ENCODE measurements at regions not wholly inside any gene's neighbourhood (a gene's known extent, or its start where the extent isn't known, plus 50 kb on each side); places are given as distances from the start of the nearest gene placed in this dataset.

DNA sequence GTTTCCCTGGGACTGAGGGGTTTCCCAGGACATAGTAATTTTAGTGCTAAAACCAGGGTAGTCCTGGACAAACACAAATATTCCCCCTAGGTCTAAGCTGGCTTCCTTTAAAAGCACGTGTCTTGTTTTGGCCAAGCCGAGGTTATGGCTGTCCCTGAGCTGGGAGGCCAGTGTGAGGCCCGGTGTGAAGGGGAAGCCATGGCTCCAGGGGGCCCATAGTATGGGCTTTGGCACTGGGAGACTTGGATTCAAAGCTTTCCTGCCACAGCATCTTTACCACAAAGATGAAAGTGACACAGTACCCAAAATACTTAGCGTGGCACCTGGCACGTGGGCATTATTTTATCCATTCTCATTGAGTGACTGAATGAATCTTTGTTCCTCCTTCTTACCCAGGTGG is 345.2 kb downstream of the ZNF536 start:
- no peak overlapping the region for H3K4me3 ChIP-seq (ENCODE audit: low read depth, low read length)
- ChIA-PET POLR2A (no interaction called here), CTCF (interaction anchor here (0.5 to 1.2 kb wide), 2 partner anchors 35 to 54 kb away, joined by 3 read pairs; no protein-coding TSS in a partner anchor)
- no peaks in the 10 kb centered on the region for H3K36me3 ChIP-seq (ENCODE audit: control insufficient read depth, insufficient read depth, low read length)
- no peak for DNase-seq (ENCODE audit: low read depth)
- H3K27me3 ChIP-seq (ENCODE audit: control insufficient read depth, insufficient read depth, low read length), result no peaks in the 10 kb centered on the region
- TF ChIP-seq, protein P1, sequence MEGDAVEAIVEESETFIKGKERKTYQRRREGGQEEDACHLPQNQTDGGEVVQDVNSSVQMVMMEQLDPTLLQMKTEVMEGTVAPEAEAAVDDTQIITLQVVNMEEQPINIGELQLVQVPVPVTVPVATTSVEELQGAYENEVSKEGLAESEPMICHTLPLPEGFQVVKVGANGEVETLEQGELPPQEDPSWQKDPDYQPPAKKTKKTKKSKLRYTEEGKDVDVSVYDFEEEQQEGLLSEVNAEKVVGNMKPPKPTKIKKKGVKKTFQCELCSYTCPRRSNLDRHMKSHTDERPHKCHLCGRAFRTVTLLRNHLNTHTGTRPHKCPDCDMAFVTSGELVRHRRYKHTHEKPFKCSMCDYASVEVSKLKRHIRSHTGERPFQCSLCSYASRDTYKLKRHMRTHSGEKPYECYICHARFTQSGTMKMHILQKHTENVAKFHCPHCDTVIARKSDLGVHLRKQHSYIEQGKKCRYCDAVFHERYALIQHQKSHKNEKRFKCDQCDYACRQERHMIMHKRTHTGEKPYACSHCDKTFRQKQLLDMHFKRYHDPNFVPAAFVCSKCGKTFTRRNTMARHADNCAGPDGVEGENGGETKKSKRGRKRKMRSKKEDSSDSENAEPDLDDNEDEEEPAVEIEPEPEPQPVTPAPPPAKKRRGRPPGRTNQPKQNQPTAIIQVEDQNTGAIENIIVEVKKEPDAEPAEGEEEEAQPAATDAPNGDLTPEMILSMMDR (IDR thresholded peaks at IDR 0.05; ENCODE audit: insufficient read depth, low read depth, low read length), result no peak

DNA sequence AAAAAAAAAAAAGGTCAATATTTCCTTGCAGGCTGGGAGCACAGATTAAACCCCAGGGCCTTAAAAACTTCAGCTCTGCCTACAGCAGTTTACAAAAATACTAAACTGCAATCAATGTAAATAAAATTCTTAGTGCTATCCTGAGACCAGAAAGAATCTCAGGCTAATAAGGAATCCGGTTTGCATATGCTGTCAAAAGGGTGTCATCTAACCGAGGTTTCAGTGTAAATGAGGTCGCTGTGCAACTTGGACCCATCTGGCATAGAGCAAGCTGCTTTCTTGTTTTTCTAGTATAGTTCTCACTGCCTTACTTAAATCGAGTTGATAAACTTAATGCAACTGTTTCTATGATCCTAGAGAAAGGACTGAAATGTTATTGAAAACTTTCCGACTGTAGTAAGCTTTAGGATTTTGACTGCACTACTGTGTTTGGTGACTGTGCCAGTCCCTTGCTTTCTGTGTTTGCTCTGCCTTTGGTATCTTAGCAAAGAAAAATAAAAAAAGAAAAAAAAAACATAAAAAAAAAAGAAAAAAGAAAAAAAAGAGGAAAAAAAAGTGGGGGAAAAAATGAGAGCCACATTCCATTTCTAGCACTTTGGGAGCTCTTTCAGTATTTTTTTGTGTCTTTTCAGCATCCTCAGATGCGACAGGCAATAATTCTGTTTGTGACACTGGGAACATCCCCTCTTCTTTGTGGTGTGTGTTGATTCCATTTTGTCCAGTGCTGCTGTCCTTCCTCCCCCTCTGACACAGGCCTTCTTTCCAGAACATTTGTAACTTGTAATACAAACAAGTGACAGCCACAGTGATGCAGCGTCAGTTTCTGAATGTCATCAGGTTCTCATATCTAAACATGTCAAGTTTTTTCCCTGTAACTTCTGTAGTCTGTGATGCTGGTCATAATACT is 340.5 kb downstream of the ZNF536 start:
- TF ChIP-seq, protein P1 (IDR thresholded peaks at IDR 0.05; ENCODE audit: insufficient read depth, low read depth, low read length), result no peak
- Histone ChIP-seq H3K4me3 (ENCODE audit: low read depth, low read length) (no peak overlapping the region), H3K27me3 (ENCODE audit: control insufficient read depth, insufficient read depth, low read length) (no peaks in the 10 kb centered on the region), H3K36me3 (ENCODE audit: control insufficient read depth, insufficient read depth, low read length) (no peaks in the 10 kb centered on the region)
- no peak for DNase-seq (ENCODE audit: low read depth)
- CTCF ChIA-PET, result no interaction called here
- POLR2A ChIA-PET, result no interaction called here

DNA sequence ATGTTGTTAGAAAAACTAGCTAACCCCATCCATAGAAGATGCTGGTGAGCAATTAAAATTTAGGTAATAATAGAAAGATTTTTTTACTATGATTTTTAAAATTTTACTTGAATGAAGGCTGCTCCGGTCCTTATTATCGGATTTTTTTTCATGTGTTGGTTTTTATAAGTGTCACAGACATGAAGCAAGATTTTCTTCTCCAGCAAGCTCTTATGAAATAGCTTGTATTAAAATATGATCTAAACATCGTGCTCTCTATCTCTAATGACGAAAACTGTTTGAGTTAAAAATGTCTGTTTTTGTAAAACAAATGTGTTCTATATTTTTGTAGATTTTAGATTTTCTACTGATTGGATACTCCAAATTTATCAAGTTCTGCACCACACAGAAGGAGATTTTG is 339.6 kb downstream of the ZNF536 start:
- CTCF ChIA-PET, result no interaction called here
- Histone ChIP-seq H3K27me3 (ENCODE audit: control insufficient read depth, insufficient read depth, low read length) (no peaks in the 10 kb centered on the region), H3K4me3 (ENCODE audit: low read depth, low read length) (no peak overlapping the region), H3K36me3 (ENCODE audit: control insufficient read depth, insufficient read depth, low read length) (no peaks in the 10 kb centered on the region)
- DNase-seq (ENCODE audit: low read depth), result no peak
- POLR2A ChIA-PET, result interaction anchor here (0.7 kb wide), 1 partner anchor 369 kb away, joined by 3 read pairs; no protein-coding TSS in a partner anchor
- TF ChIP-seq, protein P1 (IDR thresholded peaks at IDR 0.05; ENCODE audit: insufficient read depth, low read depth, low read length), result no peak

DNA sequence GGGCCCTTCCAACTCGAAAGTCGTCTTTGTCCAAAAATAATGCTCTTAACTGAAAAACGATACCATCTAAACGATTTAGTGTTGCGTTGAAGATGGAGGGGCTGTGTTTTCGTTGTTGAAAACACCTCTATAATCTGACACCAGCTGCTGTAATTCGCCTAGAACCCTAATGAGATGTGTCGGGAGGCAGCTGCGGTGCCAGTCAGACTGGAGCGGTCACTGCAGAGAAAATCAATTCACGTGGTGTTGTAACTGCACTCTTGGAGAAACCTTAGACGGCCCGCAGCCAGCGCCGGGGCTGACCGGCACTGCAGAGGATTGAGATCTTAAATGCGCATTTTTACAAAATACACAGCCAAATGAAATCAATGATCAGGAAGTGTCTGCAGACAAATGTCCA is 339.1 kb downstream of the ZNF536 start:
- no peak overlapping the region for H3K4me3 ChIP-seq (ENCODE audit: low read depth, low read length)
- H3K27me3 ChIP-seq (ENCODE audit: control insufficient read depth, insufficient read depth, low read length), result no peaks in the 10 kb centered on the region
- no peaks in the 10 kb centered on the region for H3K36me3 ChIP-seq (ENCODE audit: control insufficient read depth, insufficient read depth, low read length)
- TF ChIP-seq, protein P1 (IDR thresholded peaks at IDR 0.05; ENCODE audit: insufficient read depth, low read depth, low read length), result no peak
- no peak for DNase-seq (ENCODE audit: low read depth)
- ChIA-PET POLR2A (interaction anchor here (0.7 kb wide), 1 partner anchor 370 kb away, joined by 3 read pairs; no protein-coding TSS in a partner anchor), CTCF (interaction anchor here (1.0 kb wide), 1 partner anchor 28 kb away, joined by 3 read pairs; no protein-coding TSS in a partner anchor)

DNA sequence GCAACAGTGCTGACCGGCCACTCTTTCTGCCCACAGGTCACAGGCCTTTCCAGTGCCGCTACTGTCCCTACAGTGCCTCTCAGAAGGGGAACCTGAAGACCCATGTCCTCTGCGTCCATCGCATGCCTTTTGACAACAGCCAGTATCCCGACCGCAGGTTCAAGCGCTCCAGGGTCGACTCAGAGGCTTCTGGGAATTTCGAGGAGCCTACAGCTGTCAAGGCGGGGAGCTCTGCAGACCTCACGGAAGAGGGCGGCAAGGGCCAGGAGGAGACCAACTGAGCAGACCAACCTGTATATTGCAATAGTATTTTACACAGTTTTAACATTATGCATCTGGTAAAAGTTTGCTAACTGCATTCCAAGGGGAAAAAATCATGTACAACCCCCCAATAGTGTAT is 338.5 kb downstream of the ZNF536 start:
- CTCF ChIA-PET, result interaction anchor here (1.0 to 1.2 kb wide), 2 partner anchors 9 to 27 kb away, joined by 3 read pairs; no protein-coding TSS in a partner anchor
- no peaks in the 10 kb centered on the region for H3K27me3 ChIP-seq (ENCODE audit: control insufficient read depth, insufficient read depth, low read length)
- no peak for DNase-seq (ENCODE audit: low read depth)
- H3K4me3 ChIP-seq (ENCODE audit: low read depth, low read length), result no peak overlapping the region
- POLR2A ChIA-PET, result no interaction called here
- TF ChIP-seq, protein P1 (IDR thresholded peaks at IDR 0.05; ENCODE audit: insufficient read depth, low read depth, low read length), result no peak
- no peaks in the 10 kb centered on the region for H3K36me3 ChIP-seq (ENCODE audit: control insufficient read depth, insufficient read depth, low read length)
